ENCODE measurements at regions not wholly inside any gene's neighbourhood (a gene's known extent, or its start where the extent isn't known, plus 50 kb on each side); places are given as distances from the start of the nearest gene placed in this dataset.

- Histone ChIP-seq H3K79me2 (ENCODE audit: control insufficient read depth, low read length) (no peaks in the 10 kb centered on the region), H3K9me3 (ENCODE audit: control insufficient read depth, insufficient read depth, low read length) (no peaks in the 10 kb centered on the region), H3K36me3 (ENCODE audit: control insufficient read depth, low read length) (no peaks in the 10 kb centered on the region), H3K4me3 (ENCODE audit: low read length) (no peak overlapping the region), H3K4me1 (ENCODE audit: control insufficient read depth, low read length) (no peaks in the 10 kb centered on the region), H3K27me3 (ENCODE audit: control insufficient read depth, low read length) (no peaks in the 10 kb centered on the region), H3K4me2 (ENCODE audit: low read length) (no peak overlapping the region), H3K9me2 (replicated peaks; ENCODE audit: control insufficient read depth, low read length) (no peaks in the 10 kb centered on the region), H4K20me1 (ENCODE audit: control insufficient read depth, insufficient read depth, low read depth, low read length) (no peaks in the 10 kb centered on the region), H3F3A (ENCODE audit: control insufficient read depth, insufficient read depth) (no peaks in the 10 kb centered on the region), H3K27ac (ENCODE audit: low read depth, low read length) (no peak overlapping the region)
- TF ChIP-seq, protein P1, sequence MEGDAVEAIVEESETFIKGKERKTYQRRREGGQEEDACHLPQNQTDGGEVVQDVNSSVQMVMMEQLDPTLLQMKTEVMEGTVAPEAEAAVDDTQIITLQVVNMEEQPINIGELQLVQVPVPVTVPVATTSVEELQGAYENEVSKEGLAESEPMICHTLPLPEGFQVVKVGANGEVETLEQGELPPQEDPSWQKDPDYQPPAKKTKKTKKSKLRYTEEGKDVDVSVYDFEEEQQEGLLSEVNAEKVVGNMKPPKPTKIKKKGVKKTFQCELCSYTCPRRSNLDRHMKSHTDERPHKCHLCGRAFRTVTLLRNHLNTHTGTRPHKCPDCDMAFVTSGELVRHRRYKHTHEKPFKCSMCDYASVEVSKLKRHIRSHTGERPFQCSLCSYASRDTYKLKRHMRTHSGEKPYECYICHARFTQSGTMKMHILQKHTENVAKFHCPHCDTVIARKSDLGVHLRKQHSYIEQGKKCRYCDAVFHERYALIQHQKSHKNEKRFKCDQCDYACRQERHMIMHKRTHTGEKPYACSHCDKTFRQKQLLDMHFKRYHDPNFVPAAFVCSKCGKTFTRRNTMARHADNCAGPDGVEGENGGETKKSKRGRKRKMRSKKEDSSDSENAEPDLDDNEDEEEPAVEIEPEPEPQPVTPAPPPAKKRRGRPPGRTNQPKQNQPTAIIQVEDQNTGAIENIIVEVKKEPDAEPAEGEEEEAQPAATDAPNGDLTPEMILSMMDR (IDR thresholded peaks at IDR 0.05; ENCODE audit: low read depth, low read length, poor library complexity, severe bottlenecking) = no peak
- TF ChIP-seq EZH2phosphoT487 (IDR thresholded peaks at IDR 0.05; ENCODE audit: borderline replicate concordance, low read length) = no peak
These were observed 117.5 kb upstream of the COL21A1 start for GRCh38 chr6:56364827-56365339.

DNA sequence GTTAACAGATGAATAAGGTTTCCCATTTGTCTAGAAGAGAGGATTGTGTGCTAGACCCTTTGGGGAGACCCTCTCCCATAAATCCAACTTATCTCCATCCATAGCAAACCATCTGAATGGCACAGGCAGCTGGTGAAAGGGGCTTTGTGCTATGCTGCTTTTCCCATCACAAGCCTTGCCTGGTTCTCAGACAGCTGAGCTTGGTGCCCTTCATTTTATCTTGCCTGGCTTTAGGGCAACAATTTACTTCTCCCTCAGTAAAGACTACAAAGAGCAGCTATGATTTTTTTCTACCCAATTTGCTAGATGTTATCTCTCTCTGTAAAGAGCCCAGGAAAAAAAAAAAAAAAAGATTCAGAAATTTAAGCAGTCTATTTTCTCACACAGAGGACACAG, 117.0 kb upstream of the COL21A1 start:
- no peaks in the 10 kb centered on the region for H4K20me1 ChIP-seq (ENCODE audit: control insufficient read depth, insufficient read depth, low read depth, low read length)
- no peak overlapping the region for H3K4me3 ChIP-seq (ENCODE audit: low read length)
- H3K27ac ChIP-seq (ENCODE audit: low read depth, low read length) = no peak overlapping the region
- H3K4me2 ChIP-seq (ENCODE audit: low read length) = no peak overlapping the region
- H3F3A ChIP-seq (ENCODE audit: control insufficient read depth, insufficient read depth) = no peaks in the 10 kb centered on the region
- H3K36me3 ChIP-seq (ENCODE audit: control insufficient read depth, low read length) = no peaks in the 10 kb centered on the region
- H3K4me1 ChIP-seq (ENCODE audit: control insufficient read depth, low read length) = no peaks in the 10 kb centered on the region
- H3K9me2 ChIP-seq (replicated peaks; ENCODE audit: control insufficient read depth, low read length) = no peaks in the 10 kb centered on the region
- H3K79me2 ChIP-seq (ENCODE audit: control insufficient read depth, low read length) = no peaks in the 10 kb centered on the region
- no peaks in the 10 kb centered on the region for H3K9me3 ChIP-seq (ENCODE audit: control insufficient read depth, insufficient read depth, low read length)
- TF ChIP-seq, protein P1 (IDR thresholded peaks at IDR 0.05; ENCODE audit: low read depth, low read length, poor library complexity, severe bottlenecking) = no peak
- no peak for TF ChIP-seq EZH2phosphoT487 (IDR thresholded peaks at IDR 0.05; ENCODE audit: borderline replicate concordance, low read length)
- H3K27me3 ChIP-seq (ENCODE audit: control insufficient read depth, low read length) = no peaks in the 10 kb centered on the region

- H3K4me1 ChIP-seq (ENCODE audit: control insufficient read depth, low read length) = no peaks in the 10 kb centered on the region
- H3K27me3 ChIP-seq (ENCODE audit: control insufficient read depth, low read length) = no peaks in the 10 kb centered on the region
- H4K20me1 ChIP-seq (ENCODE audit: control insufficient read depth, insufficient read depth, low read depth, low read length) = no peaks in the 10 kb centered on the region
- H3K4me3 ChIP-seq (ENCODE audit: low read length) = no peak overlapping the region
- TF ChIP-seq, protein P1 (IDR thresholded peaks at IDR 0.05; ENCODE audit: low read depth, low read length, poor library complexity, severe bottlenecking) = no peak
- TF ChIP-seq EZH2phosphoT487 (IDR thresholded peaks at IDR 0.05; ENCODE audit: borderline replicate concordance, low read length) = no peak
- no peaks in the 10 kb centered on the region for H3K36me3 ChIP-seq (ENCODE audit: control insufficient read depth, low read length)
- no peaks in the 10 kb centered on the region for H3K9me3 ChIP-seq (ENCODE audit: control insufficient read depth, insufficient read depth, low read length)
- H3K79me2 ChIP-seq (ENCODE audit: control insufficient read depth, low read length) = no peaks in the 10 kb centered on the region
- no peaks in the 10 kb centered on the region for H3F3A ChIP-seq (ENCODE audit: control insufficient read depth, insufficient read depth)
- H3K4me2 ChIP-seq (ENCODE audit: low read length) = no peak overlapping the region
- no peak overlapping the region for H3K27ac ChIP-seq (ENCODE audit: low read depth, low read length)
- H3K9me2 ChIP-seq (replicated peaks; ENCODE audit: control insufficient read depth, low read length) = no peaks in the 10 kb centered on the region
These were observed 116.5 kb upstream of the COL21A1 start for GRCh38 chr6:56363796-56364430.
